ENCODE measurements at regions not wholly inside any gene's neighbourhood (a gene's known extent, or its start where the extent isn't known, plus 50 kb on each side); places are given as distances from the start of the nearest gene placed in this dataset.

DNA sequence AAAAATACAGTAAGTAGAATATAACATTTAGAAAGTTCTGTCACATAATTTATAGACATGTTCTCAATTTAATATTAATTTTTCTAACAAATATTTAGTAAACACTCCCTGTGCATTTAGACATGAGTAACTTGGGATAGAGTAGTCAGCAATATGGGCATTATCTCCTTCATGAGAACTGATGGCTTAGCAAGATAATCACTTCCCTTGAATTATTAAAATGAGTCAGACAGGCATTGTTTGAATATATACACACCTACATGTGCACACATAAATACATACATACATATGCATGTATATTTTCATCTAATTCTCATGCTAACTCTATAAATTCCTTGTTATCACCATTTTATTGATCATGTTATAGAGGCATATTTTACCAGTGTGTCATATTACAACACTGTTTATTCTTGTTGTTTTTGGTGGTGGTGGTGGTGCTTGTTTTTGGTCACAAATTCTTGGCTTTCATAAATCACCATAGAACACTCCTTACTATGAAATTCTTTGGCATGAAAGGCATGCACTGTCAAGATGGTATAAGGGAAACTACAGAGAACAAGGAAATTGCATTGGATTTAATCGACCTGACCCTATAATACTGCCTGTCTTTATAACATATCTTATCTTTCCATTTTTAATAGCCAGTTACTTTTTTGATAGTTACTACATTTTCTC, 434.5 kb upstream of the MANEA start:
- DNase-seq = no peak

DNA sequence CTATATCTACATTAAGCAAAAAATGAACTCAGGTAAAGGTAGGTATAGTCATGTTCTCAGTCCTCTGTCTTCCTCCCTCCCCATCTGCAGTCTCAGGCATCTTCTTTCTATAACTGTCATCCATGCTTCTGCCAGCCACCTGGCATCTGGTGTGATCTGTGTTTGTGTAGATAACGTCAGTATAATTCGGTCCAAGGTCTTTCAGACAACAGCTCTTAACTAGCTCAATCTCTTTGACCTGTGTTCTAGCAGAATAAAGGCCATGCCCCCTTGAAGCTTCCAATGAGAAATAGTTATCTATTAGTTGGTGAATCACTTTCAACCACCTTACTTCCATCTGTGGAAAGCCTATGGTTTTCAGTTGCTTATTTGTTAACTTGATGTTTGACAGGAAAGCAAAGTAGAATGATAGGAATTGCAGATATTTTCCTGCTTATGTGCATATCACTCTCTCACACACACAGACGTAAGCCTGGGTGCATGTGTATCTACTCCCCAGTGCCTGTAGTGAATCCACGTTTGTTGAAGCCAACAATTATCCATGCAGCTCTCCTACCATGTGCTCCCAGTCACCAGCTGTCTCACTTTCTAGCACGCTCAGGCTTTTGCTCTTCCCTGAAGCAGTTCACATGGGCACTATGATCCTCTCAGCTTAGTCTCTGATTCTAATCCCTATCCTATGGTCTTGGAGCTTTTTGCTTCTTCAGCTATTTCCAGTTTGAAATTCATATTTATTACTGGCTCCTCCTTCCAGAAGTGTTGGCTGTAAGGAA, 433.7 kb upstream of the MANEA start:
- DNase-seq = peak; percentile 76

GRCh38 chr6:95145457-95145856, 431.9 kb upstream of the MANEA start:
- DNase-seq = no peak

- no peak for DNase-seq
Observed at GRCh38 chr6:95159557-95159956, 417.8 kb upstream of the MANEA start.

DNA sequence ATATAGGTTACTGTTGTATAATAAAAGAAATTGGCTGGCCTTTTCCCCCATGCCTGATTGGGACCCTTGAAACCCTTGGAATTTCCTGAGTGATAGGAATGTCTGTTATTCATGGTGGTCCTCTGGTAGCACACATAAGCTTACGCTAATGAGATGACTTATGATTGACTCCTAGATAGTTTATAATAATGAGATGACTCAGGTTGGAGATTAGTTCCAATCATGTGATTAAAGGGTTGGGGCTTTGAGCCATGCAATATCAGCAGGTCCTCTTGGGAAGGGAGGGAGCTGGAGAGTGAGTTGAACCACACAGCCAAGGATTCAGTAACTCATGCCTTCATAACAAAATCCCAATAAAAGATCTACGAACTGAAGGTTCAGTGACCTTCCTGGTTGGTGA, 407.6 kb upstream of the MANEA start:
- no peak for DNase-seq

GRCh38 chr6:95175927-95176675, 401.2 kb upstream of the MANEA start:
- peak; percentile 5 for DNase-seq

- no peak for DNase-seq
Observed at GRCh38 chr6:95185874-95186273, 391.5 kb upstream of the MANEA start.

GRCh38 chr6:95186710-95187109, 390.6 kb upstream of the MANEA start:
- DNase-seq = no peak

DNA sequence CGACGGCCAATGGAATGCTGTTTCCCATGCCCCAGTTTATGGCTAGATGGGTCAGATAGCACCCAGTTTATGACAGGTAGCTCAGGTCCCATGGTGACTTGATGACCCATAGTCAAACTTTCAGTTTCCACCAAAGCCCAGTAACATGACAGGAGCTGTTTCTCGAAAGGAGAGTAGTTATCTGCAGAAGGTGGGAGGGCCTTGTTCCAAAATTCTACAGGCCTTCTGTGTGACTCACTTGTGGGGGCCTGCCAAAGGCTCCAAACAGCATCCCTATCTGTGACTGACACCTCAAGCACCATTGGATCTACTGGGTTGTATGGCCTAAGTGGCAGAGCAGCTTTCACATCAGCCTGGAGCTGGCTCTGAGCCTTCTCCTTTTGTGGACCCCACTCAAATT, 379.7 kb upstream of the MANEA start:
- no peak for DNase-seq

DNA sequence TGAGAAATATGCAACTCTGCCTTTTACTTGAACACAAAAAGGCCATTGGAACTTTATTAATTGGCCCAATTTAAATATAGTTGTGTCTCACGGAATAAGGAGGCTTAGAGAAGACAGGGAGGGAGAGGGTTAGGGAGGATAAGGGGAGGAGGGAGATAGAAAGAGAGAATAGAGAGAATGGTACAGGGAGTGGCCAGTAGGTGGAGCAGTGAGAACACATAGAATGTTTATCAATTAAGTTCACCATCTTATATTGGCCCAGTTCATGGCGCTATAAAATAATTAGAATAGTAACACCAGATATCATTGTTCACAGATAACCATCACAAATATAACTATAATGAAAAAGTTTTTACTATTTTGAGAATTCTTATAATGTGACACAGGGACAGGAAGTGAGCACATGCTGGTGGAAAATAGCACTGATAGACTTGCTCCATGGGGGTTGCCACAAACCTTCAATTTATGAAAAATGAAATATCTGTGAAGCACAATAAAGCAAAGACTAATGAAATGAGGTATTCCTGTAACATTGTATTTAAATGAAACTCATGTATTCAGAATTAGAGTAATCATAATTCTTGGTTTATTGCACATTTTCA, 374.1 kb upstream of the MANEA start:
- peak; percentile 55 for DNase-seq

DNA sequence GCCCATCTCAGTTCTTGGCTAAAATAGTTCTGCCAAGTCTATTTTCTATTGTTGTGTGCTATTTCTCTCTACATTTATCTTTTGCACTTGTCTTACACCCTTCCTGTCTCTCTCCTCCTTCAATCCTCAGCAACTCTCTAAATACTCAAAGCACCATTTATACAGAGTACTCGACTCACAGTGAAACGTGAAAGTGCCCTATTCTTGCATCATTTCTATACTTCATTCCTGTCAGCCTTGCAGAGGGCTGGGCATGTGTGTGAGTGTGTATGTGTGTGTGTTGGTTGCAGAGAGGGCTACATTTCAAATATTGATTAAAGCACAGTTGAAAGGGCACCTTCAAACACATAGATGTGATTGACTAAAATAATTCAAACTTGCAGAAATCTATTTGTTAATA, 373.2 kb upstream of the MANEA start:
- DNase-seq = no peak

- DNase-seq = no peak
Observed at GRCh38 chr6:95208621-95209020, 368.7 kb upstream of the MANEA start.

DNA sequence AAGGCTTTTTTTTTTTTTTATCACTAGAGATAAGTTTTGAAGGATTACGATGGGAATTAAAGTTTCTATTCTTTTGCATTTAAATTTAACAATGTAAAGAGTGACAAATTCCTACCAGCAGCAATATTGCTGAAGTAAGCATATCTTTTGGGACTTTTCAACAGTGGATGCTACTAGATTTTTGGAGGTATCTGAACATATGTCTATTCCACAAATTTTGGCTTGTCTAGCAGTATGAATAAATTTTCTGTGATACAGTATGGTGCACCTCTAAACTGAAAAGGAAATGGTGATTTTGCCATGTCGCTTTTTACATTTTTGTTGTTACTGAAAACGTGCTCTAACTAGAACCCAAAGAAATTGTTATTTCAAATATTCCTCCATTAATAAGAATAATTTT, 368.3 kb upstream of the MANEA start:
- no peak for DNase-seq

- DNase-seq = no peak
Observed at GRCh38 chr6:95216555-95216954, 360.8 kb upstream of the MANEA start.

DNA sequence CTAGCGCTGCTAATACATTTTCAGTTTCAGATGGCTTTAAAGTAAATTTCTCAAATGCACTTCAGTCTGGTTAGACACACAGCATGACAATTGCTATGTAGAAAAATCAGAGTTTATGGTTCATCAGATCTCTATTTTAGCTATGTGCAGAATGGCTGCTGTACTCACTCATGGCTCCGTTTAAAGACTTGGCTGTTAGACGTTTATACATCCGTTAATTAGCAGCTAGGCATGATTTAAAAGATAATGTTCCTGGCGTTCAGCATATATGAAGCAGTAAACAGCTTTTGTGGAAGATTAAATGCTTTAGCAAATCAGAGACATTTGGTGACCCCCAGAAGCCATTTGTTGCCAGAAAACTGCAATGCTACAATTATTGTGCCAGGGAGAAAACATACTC, 350.0 kb upstream of the MANEA start:
- peak; percentile 12 for DNase-seq

- no peak for DNase-seq
Observed at GRCh38 chr6:95228636-95229035, 348.7 kb upstream of the MANEA start.

- DNase-seq = no peak
Observed at GRCh38 chr6:95230071-95230740, 347.1 kb upstream of the MANEA start.

DNA sequence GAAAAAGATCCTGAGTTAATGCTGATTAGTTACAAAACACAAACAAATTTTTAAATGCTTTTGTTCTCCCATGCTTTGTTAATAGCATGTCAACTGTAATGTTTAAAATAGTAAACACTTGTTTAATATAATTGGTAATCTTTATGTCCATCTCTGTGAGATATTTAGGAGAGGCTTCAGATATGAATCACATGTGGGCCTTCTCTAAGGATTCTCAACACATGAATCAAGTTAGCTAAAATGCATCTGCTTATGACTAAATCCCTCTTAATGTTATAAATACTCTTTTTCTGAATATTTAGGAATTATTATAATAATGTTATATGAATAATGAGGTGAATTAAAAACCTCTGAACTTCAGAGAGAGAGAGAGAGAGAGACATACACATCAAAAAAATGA, 345.9 kb upstream of the MANEA start:
- DNase-seq = no peak

DNA sequence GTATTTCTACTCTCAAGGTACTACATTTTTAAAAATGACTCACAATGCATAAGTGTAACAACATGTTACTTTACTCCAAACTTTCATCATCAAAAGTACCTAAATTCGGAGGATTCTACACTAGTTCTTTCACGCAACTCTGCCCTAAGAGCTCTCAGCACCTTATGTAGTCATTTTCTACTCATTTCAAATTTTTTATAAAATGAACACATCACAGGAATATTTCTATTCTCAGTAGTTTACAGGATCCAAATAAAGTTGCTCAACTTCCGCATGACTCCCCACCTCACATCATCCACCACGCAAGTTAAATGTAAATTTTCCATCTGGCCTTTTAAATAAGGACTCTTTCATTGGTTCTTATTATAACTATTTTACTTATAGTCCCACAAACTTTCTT, 344.9 kb upstream of the MANEA start:
- DNase-seq = no peak

DNA sequence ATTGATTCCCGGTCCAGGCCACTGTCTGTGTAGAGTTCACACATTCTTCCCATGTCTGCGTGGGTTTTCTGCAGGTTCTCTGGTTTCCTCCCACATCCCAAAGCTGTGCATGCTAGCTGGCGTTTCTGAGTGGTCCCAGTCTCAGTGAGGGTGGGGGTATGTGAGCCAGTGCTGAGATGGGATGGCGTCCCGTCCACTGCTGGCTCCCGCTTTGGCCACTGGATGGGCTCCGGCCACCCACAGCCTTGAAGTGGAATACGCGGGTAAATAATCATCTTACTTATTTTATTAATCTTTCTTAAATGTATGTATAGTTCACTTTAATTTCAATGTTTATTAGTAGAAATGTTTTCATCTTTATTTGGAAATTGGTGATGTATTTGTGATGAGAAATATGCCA, 343.5 kb upstream of the MANEA start:
- DNase-seq = no peak

- DNase-seq = no peak
Observed at GRCh38 chr6:95240514-95240913, 336.8 kb upstream of the MANEA start.

- DNase-seq = no peak
Observed at GRCh38 chr6:95242560-95242959, 334.8 kb upstream of the MANEA start.

Data from tongue (tissue), 1 donor.